ENCODE measurements at regions not wholly inside any gene's neighbourhood (a gene's known extent, or its start where the extent isn't known, plus 50 kb on each side); places are given as distances from the start of the nearest gene placed in this dataset.

GRCh38 chr1:56390232-56390867 is 189.0 kb downstream of the PLPP3 start:
- no peak for DNase-seq

GRCh38 chr1:56389813-56390212 is 189.6 kb downstream of the PLPP3 start:
- no peak for DNase-seq

GRCh38 chr1:56387071-56387740 is 192.2 kb downstream of the PLPP3 start:
- no peak for DNase-seq

GRCh38 chr1:56385314-56385713 is 194.0 kb downstream of the PLPP3 start:
- no peak for DNase-seq

GRCh38 chr1:56382929-56383328 is 196.4 kb downstream of the PLPP3 start:
- no peak for DNase-seq

- no peak for DNase-seq
These were observed 198.8 kb downstream of the PLPP3 start for GRCh38 chr1:56380531-56380930.

GRCh38 chr1:56378341-56379070 is 200.9 kb downstream of the PLPP3 start:
- no peak for DNase-seq

GRCh38 chr1:56377431-56377830 is 201.9 kb downstream of the PLPP3 start:
- no peak for DNase-seq

- DNase-seq: peak; percentile 88
These were observed 203.0 kb downstream of the PLPP3 start for GRCh38 chr1:56376188-56376984.

- DNase-seq: no peak
These were observed 204.0 kb downstream of the PLPP3 start for GRCh38 chr1:56375326-56375804.

- DNase-seq: peak; percentile 89
These were observed 205.1 kb downstream of the PLPP3 start for GRCh38 chr1:56374026-56374974.

- DNase-seq: no peak
These were observed 208.8 kb downstream of the PLPP3 start for GRCh38 chr1:56370513-56370912.

- DNase-seq: no peak
These were observed 216.2 kb downstream of the PLPP3 start for GRCh38 chr1:56363007-56363770.

GRCh38 chr1:56360021-56360420 is 219.3 kb downstream of the PLPP3 start:
- DNase-seq: no peak

GRCh38 chr1:56359056-56359455 is 220.3 kb downstream of the PLPP3 start:
- peak; percentile 48 for DNase-seq

GRCh38 chr1:56357927-56358690 is 221.3 kb downstream of the PLPP3 start:
- DNase-seq: no peak

GRCh38 chr1:56356376-56356990 is 222.9 kb downstream of the PLPP3 start:
- no peak for DNase-seq

GRCh38 chr1:56355918-56356317 is 223.4 kb downstream of the PLPP3 start:
- no peak for DNase-seq

GRCh38 chr1:56355422-56355821 is 223.9 kb downstream of the PLPP3 start:
- no peak for DNase-seq

GRCh38 chr1:56345831-56346230 is 233.5 kb downstream of the PLPP3 start:
- DNase-seq: no peak
